Skin of body (tissue), 1 donor: ENCODE measurements at regions not wholly inside any gene's neighbourhood (a gene's known extent, or its start where the extent isn't known, plus 50 kb on each side); places are given as distances from the start of the nearest gene placed in this dataset.

Source experiments
- DNase-seq: peaks from one replicate; lab custom pipeline; 2025; lab: John Stamatoyannopoulos, UW

DNA sequence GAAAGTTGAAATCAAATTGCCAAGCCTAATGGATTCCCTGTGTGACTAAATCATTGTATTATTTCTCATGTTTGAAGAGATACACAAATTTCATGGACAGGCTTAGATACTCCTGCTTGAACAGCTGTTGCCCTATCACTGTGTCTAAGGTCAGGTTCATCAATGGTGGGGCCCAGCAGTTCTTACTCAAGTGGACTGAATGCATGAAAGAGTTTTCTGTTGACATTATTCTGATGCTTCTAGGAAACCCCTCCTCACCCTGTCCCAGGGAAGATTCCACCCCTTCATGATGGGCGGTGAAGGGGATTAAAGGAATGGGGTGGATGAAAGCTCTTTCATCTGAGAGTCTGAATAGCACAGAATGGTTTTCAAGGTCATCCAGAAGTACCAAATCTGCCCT is 148.8 kb downstream of the INO80D start:
- no peak for DNase-seq

- DNase-seq: no peak
Observed at GRCh38 chr2:205936446-205936845, 149.5 kb downstream of the INO80D start.

- DNase-seq: no peak
Observed at GRCh38 chr2:205934443-205934842, 151.5 kb downstream of the INO80D start.

GRCh38 chr2:205932861-205933260 is 153.1 kb downstream of the INO80D start:
- DNase-seq: no peak

GRCh38 chr2:205931388-205931787 is 154.6 kb downstream of the INO80D start:
- no peak for DNase-seq

DNA sequence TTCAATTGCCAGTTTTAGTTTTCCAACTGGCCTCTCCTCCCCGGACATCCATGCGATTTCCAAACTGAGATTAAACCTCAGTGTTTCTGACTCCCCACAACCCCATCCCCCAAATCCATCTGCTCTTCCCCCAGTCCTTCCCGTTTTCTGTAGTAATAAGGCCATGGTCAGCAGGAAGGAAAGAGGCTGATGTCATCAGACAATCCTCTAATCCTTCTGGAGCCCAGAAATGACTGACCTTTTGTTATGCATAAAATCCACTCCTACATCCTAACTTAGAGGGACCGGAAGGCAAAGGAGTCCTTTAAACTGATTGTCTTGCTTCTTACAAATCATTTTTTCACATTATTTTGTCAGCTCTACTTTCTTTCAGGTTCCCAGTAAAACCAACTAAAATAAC is 155.8 kb downstream of the INO80D start:
- no peak for DNase-seq

GRCh38 chr2:205929246-205929942 is 156.6 kb downstream of the INO80D start:
- no peak for DNase-seq

DNA sequence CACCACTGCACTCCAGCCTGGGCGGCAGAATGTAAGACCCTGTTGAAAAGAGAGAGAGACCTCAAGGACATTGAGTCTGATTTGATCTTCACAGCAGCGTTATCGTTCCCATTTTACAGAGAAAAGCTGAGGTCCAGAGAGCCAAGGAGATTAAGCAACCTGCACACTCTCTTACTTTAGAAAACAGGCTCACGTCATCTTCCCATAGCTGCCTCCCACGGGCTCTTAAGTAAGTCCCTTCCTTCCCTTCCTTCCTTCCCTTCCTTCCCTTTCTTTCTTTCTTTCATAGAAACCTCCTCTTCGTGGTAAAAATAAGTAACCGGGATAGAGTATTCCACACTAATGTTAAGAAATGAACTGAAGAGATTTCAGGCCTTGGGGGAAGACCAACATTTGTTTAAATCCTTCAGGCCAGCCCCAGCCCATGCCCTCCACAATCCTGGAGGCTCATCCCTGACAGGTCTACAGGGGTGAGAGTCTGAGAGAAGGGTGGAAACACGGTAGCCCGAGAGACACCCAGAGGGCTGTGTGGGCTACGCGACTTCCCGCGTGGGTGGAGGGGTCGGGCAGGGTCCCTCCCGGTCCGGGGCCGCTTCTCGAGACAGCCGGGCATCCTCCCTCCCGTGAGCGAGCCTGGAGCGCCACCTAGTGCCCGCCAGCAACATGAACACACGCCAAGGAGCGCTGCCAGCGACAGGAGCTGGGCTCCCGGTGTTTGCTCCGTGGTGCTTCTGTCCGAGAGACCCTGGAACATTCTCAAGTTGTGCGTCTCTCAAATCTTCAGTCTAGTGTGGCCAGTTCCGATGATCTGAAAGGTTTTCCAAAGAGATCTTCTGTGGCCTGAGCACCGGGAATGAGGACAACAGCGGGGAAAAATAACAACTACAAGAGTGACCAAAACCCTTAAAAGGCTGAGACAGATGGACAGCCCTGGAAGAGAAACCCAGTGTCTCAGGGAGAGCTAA is 160.3 kb downstream of the INO80D start:
- peak; percentile 44 for DNase-seq

DNA sequence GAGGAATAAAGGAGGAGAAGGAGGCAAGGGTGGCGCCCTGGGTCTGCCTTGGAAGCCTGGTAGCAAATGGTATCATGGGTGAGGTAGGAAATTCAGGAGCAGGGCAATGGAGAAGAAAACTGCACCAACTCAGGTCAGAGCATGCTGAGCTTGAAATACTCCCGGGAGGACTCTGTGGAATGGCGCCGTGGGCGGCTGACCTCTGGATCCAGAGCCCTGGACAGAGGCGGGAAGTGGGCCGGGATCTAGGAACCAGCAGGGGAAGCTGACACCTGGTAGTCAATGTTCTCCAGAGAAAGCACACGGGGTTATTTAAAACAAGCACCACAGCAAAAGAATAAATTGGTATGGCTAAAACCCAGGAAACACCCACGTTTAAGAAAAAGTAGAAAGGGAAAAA is 161.3 kb downstream of the INO80D start:
- DNase-seq: no peak

DNA sequence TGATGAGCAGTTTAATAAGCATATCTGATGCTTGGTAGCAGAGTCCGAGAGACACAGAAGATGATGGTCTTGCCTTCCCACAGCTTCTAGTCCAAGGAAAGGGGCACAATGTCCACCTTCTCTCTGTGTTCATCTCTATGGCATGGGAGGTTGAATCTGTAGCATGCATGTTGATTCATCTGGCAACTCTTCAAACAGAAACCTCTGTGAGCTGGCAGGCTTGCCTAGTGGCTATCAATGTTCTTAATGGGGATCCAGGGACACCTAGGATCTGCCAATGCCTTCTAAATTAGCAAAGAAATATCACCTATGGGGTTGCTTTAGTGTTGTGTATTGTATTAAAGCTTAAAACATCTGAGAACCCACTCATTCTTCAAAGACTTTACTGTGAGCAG is 170.8 kb downstream of the INO80D start:
- DNase-seq: no peak

DNA sequence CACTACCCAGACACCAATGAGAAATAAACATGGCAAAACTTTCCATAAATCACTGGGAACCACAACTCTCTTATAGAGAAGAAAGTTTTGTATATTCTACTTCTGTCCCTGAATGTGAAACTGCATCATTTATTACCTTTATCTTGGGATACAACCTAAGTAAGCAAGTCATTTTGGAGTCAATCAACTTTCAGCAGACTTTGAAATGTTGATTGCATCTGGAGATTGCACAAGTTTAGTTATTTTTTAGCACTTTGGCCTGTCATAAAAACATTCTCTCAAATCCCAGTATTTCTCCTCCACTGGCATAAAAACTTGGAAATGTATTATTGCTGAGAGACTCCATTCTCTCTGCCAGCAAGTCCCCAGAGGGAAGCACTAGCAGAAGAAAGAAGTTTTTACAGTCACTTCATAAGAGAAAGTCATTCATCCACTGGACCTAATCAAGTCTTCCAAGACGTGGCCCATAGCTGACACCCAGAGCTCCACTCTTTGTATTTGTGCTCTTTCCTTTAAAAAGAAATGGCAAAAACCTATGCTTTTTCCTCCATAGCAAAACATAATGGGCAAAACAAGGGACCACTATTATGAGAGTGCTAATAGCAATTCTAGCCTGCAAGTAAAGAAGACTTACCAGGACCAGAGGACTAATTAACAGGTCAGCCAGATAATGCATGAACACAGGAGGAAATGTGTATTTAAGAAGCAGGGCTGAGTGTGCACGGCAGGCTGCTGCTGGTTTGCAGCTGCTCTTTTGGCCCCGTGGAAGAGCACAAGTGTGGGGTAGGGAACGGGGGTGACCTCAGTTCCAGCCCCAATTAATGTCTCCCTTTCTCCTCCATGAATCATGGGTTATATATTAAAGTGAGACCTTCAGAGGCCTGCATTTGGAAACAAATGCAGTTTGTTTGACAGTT is 171.5 kb downstream of the INO80D start:
- DNase-seq: no peak

DNA sequence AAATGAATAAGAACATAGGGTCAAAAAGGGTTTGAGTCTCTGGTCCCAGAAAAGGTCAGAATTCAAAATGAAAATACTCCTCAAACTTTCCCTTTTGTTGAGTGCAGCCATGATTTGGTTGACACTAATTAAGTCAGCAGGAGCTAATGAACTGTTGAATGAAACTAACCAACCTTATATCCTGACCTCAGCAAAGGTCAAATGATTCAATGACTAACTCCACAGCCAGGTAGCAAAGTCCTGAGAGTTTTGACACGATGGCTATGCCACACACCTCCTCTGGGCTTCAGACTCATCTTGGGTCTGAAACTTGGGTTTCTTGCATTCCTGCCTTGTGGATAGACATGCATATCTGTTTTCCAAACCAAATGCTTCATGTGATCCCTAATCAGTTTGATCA is 172.3 kb downstream of the INO80D start:
- DNase-seq: no peak

GRCh38 chr2:205911306-205911705 is 174.7 kb downstream of the INO80D start:
- DNase-seq: no peak

- DNase-seq: no peak
Observed at GRCh38 chr2:205909184-205909572, 176.8 kb downstream of the INO80D start.

DNA sequence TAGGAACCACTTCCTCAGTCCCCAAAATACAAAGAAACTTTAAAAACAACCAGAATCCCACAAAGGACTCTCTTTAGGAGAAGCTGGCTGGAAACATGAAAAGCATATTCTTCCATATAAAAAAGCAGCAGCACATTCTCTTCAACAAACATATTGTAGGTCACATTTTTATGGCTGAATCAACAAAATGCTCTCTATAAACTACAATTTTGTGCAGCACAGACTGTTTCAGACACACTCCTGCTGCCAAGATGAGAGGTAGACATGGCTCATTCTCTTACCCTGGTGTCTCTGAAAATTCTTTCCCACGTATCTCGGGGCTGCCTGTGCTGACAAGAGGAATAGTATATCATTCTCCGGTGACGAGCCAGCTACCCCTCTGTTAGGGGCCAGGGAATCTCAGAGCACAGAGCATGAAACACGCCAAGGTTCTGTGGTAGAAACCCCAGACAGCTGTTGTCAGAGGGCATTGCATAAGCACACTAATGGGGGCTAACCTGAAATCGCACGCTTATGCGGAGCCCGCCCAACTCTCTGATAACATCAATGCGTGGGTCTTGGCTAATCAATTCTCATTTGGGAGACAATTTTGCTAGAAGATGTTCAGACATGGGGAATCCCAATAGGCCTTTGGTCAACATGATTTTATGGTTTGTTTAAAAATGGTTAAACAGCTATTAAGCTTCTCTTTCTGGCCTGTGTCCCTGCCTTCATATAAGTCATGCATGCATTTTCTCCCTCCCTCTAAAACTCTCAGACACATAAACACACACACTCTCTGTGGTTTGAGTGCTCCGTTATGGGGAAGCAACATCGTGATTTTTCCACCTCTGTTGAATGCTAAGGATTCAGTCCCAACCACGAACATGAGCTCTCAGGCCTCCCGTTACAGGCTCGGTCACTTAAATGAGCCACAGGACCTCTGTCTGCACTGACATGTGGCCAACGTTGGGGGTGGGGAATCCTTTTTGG is 177.5 kb downstream of the INO80D start:
- DNase-seq: peak; percentile 24

DNA sequence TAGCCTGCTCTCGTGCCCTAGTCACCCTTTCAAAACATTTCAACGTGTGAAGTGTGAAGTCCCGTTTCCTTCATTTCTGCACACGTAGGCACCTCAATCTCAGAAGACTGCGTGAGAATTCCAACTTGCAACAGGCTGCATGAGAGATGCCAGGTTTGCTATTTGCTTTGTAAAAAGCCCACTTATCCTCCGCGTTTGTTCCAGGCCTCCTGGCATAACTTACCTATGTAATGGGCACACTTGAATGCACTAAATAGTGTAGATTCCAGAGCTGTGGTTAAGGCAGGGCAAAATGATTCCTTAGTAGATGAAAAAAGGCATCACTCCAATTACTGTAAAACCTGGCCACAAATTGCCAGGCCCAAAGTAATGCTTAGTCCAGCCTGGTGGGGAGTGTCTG is 179.6 kb downstream of the INO80D start:
- no peak for DNase-seq

DNA sequence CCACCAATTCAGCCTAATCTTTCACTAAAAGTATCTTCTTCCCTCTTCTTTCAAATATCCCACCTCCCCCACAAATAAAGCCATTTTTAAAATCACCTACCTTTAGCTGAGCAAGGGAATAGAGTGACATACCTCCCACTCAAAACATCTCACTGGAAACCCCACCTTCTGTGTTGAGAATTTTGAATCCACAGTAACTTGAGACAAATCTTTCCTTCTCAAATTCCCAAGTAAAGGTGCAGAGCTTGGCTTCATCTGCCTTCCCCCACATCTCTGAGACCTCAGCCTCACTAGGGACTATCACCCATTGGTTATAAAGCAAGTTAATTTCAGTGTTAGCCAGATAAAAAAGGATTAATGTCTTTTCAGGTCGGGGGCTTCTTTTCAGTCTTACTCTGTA is 180.4 kb downstream of the INO80D start:
- no peak for DNase-seq

DNA sequence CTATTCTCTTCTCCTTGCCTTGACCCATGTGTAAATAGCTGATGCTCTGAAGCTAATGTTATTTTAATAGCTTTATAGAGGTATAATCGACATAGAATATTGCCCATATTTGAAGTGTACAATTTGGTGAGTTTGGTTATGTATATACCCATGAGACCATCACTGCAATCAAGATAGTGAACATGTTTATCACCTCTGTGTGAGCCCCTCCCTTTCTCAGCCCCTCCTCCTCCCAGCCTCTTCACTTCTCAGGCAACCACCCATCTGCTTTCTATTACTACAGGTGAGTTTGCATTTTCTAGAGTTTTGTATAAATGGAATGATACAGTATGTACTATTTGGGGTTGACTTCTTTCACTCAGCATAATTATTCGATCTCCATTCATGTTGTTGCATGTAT is 181.1 kb downstream of the INO80D start:
- DNase-seq: no peak

DNA sequence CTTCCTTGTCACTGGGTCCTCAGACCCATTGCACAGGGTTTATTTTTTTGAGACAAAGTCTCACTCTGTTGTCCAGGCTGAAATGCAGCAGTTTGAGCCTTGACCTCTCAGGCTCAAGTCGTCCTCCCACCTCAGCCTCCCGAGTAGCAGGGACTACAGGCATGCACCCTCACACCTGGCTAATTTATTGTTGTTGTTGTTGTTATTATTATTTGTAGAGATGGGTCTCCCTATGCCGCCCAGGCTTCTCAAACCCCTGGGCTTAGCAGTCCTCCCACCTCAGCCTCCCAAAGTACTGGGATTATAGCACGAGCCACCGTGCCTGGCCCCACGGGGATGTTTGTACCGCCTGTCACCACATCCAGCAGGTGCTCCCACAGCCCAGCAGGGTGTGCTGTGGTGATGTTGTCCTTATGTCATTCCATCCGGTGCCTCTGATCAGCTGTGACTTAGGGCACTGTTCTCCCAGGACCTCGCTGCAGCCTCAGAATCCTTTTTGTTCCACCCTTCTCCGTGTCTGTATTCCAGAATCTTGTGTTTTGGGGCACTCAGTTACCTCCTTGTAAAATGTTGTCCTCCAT is 182.3 kb downstream of the INO80D start:
- DNase-seq: no peak

GRCh38 chr2:205902900-205903237 is 183.1 kb downstream of the INO80D start:
- no peak for DNase-seq
